Ovary (tissue), 7 donors: ENCODE measurements at regions not wholly inside any gene's neighbourhood (a gene's known extent, or its start where the extent isn't known, plus 50 kb on each side); places are given as distances from the start of the nearest gene placed in this dataset.

Experiments used
- DNase-seq, 5 donors: peaks; one replicate each; pipeline ENCODE4 v3.0.0-alpha.2; 2019 to 2020
- H3K27ac ChIP-seq, 2 donors: fragments of 200-600 bp; one replicate each; pipeline versions ENCODE4 v1.5.1 to v1.8.0; 2019 to 2022
- H3K27me3 ChIP-seq: fragments of 200-600 bp; one replicate; pipeline ENCODE4 v1.8.0; 2022
- H3K36me3 ChIP-seq: fragments of 200-600 bp; sonication (generic); one replicate; pipeline ENCODE4 v1.5.1; 2019
- H3K4me1 ChIP-seq: one replicate; pipeline ENCODE4 v1.8.1; 2013; ENCODE audit warnings: mild to moderate bottlenecking, moderate library complexity; ENCODE audit not compliant: insufficient read depth
- H3K4me3 ChIP-seq: fragments of 200-600 bp; sonication (generic); one replicate; pipeline ENCODE4 v1.5.1; 2017
- H3K9me3 ChIP-seq, 2 donors: fragments of 200-600 bp in 1 of 2; sonication (generic) in 1 of 2; one replicate each; pipeline versions ENCODE4 v1.5.1 to v1.8.1; 2013 to 2019; ENCODE audit warnings: mild to moderate bottlenecking in 1 of 2, moderate library complexity in 1 of 2
- CTCF ChIP-seq, 3 donors: fragments of 450-650 bp in 2 of 3; fragments of 200-600 bp in 1 of 3; IDR thresholded peaks; one replicate each; pipeline versions ENCODE4 v1.5.1 to v1.8.0; 2016 to 2022; ENCODE audit warnings: antibody characterized with exemption in 3 of 3, mild to moderate bottlenecking in 1 of 3
- EP300 ChIP-seq: sonication (generic); formaldehyde crosslinking; IDR thresholded peaks from one replicate; pipeline ENCODE4 v1.6.1; 2017; ENCODE audit warnings: antibody characterized with exemption
- POLR2A ChIP-seq: fragments of 450-650 bp; IDR thresholded peaks from one replicate; pipeline ENCODE4 v1.6.1; 2017; ENCODE audit warnings: antibody characterized with exemption, mild to moderate bottlenecking, moderate library complexity
- WGBS, 3 donors: extraction: QIAGEN DNeasy Blood & Tissue Kit in 1 of 3; methylation state at CpG; one replicate each; pipeline versions ENCODE4 v1.1.5 to v1.1.7; 2013 to 2017; 5-methylcytosine and 5-hydroxymethylcytosine counted together
- intact Hi-C, 4 donors: fragments of 100-400 bp; cut with DNase I; formaldehyde crosslinking; loops; one replicate each; pipeline versions ENCODE4 v1.11.0 to v1.15.1; 2022 to 2023
- donor health status: DM: no; HTN: no; CAD: no; lungs with moderate emphysema.
- donor health status: DM: no; HTN: no; CAD: no.
- donor health status: Bipolar disorder and iron deficiency.
- donor health status: DM: no; HTN: no; CAD: no.
- donor health status: DM: yes; HTN: yes; CAD: no.

DNA sequence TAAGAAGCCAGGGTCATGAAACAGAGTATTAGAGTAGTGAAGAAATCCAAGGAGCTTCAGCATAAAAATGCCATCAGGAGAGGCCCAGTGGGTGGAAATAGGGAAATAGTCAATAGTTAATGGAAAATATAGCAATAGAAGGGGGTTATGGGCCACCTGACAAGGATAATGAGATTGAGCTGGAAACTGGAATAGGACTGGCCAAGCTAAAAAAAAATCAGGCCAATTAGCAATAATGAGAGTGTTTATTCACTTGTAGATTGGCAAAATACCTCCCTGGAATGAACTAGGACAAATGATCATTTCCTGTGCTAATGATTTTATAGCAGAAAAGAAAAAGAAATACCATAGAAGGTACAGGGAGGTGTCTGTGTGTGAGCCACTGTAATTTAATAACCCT, 97.9 kb downstream of the PLCE1 start:
- intact Hi-C loops: no loop called here
- H3K4me3 ChIP-seq: no peak overlapping the region
- no peaks in the 10 kb centered on the region for H3K9me3 ChIP-seq
- no peaks in the 10 kb centered on the region for H3K36me3 ChIP-seq
- TF ChIP-seq CTCF (IDR thresholded peaks at IDR 0.05): no peak
- no peak for TF ChIP-seq POLR2A
- no peak for TF ChIP-seq EP300
- DNase-seq: no peak
- no peaks in the 10 kb centered on the region for H3K27me3 ChIP-seq
- peaks cover 8% of the 10 kb centered on the region for H3K4me1 ChIP-seq
- H3K27ac ChIP-seq: no peak overlapping the region

DNA sequence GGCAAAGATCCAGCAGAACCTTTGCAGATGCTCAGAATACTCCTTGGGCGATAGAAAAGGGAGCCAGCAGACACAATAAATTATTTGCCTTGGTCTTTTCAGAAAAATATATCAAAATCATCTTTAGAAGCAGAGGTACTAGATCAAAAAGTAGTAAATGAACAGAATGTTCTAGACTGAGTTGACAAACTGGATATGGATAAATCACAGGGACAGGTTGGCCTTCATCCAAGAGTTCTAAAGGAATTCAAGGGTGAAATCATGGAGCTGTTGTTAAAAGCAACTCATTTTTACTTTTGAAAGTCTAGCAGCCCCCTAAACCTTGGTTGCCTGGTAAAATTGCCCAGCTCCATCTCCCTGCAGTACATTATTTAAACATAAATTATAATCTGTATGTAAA, 99.1 kb downstream of the PLCE1 start:
- Histone ChIP-seq H3K27me3 (no peaks in the 10 kb centered on the region), H3K9me3 (no peaks in the 10 kb centered on the region), H3K4me3 (no peak overlapping the region), H3K27ac (no peak overlapping the region), H3K4me1 (peaks cover 8% of the 10 kb centered on the region), H3K36me3 (no peaks in the 10 kb centered on the region)
- no peak for TF ChIP-seq CTCF (IDR thresholded peaks at IDR 0.05)
- no peak for TF ChIP-seq POLR2A
- TF ChIP-seq EP300: no peak
- 55 to 86% (median 65%) methylated on average over 1 of the region's 1 CpG for WGBS, 3 donors
- intact Hi-C loops: no loop called here
- no peak for DNase-seq

DNA sequence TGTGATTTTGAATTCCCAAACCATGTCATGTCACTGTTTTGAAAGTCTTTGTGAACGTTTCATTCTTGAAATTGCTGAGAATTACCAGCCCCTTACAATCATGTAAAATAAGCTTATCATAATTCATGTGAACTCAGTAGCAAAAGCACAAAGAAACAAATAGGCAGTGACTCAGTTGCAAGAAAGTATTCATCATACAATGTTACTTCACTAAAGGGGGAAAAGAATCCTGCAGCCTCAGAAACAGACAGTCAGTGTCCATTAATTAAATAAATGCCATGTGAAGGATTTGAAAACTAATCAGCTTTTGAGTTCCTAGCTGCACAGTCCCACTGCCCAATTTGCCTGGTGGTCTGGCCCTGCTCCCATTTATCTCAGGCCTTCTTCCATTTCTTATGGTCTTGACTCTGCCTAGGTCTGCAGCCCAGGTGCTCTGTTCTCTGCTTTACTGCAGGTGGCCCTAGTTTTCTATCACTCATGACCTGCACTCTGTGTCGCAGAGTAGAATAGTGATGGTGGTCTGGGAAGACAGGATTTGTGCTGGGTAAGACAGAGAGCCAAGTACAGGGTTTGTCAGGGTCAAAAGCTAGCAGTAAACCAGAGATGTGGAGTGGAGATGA, 99.7 kb downstream of the PLCE1 start:
- DNase-seq: no peak
- intact Hi-C loops: no loop called here
- Histone ChIP-seq H3K27me3 (no peaks in the 10 kb centered on the region), H3K9me3 (no peaks in the 10 kb centered on the region), H3K27ac (no peak overlapping the region), H3K36me3 (no peaks in the 10 kb centered on the region), H3K4me3 (no peak overlapping the region), H3K4me1 (peaks cover 8% of the 10 kb centered on the region)
- TF ChIP-seq POLR2A (no peak), CTCF (IDR thresholded peaks at IDR 0.05) (no peak), EP300 (no peak)
- 55 to 58% (median 58%) methylated on average over 2 of the region's 2 CpGs for WGBS, 3 donors

DNA sequence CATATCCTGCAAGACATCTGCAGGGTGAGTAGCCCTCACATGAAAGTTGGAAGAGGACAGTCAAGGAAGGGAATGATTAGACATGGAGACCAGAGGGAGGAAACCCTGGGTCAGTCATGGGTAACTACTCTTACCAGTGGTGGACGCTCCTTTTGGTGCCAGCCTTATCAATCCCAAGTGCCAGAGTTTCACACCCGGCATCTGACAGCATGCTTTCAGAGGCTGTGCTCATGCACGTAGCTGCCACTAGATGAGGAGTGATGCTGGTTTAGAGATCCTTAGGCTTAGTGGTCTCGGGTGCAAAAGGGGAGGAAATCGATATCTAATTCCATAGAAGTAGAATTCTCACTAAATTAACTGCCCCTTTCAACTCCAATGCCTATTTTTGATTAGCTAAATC, 100.8 kb downstream of the PLCE1 start:
- no peaks in the 10 kb centered on the region for H3K36me3 ChIP-seq
- no peaks in the 10 kb centered on the region for H3K27me3 ChIP-seq
- TF ChIP-seq CTCF (IDR thresholded peaks at IDR 0.05): no peak
- no peak overlapping the region for H3K4me3 ChIP-seq
- DNase-seq: no peak
- no peaks in the 10 kb centered on the region for H3K9me3 ChIP-seq
- intact Hi-C loops: no loop called here
- peaks cover 7% of the 10 kb centered on the region for H3K4me1 ChIP-seq
- no peak overlapping the region for H3K27ac ChIP-seq
- WGBS, 3 donors: 91 to 96% (median 94%) methylated on average over 5 of the region's 5 CpGs

GRCh38 chr10:94097656-94098055, 103.9 kb downstream of the PLCE1 start:
- DNase-seq: no peak
- Histone ChIP-seq H3K4me3 (no peak overlapping the region), H3K27ac (no peak overlapping the region), H3K9me3 (no peaks in the 10 kb centered on the region), H3K36me3 (no peaks in the 10 kb centered on the region), H3K4me1 (peaks cover 5% of the 10 kb centered on the region), H3K27me3 (no peaks in the 10 kb centered on the region)
- intact Hi-C loops: no loop called here
- TF ChIP-seq EP300: no peak
- TF ChIP-seq CTCF (IDR thresholded peaks at IDR 0.05): no peak
- no peak for TF ChIP-seq POLR2A
- WGBS, 3 donors: 81 to 87% (median 87%) methylated on average over 2 of the region's 2 CpGs
